H1 (cell line): ENCODE measurements at regions not wholly inside any gene's neighbourhood (a gene's known extent, or its start where the extent isn't known, plus 50 kb on each side); places are given as distances from the start of the nearest gene placed in this dataset.

Experiments
- CHD7 ChIP-seq: fragments of 300-600 bp; sonication (generic); IDR thresholded peaks from 2 replicates; pipeline ENCODE4 v1.7.1; 2012; ENCODE audit warnings: low read length, moderate library complexity, mild to moderate bottlenecking, inconsistent platforms; ENCODE audit not compliant: insufficient replicate concordance
- EP300 ChIP-seq, 2 experiments: IDR thresholded peaks; 1 replicate in 1 of 2; 2 replicates in 1 of 2; pipeline ENCODE4 v1.6.1; 2011 to 2012; ENCODE audit warnings: low read depth in 2 of 2, low read length in 2 of 2, mild to moderate bottlenecking in 2 of 2, borderline replicate concordance in 1 of 2, inconsistent platforms in 1 of 2, moderate library complexity in 1 of 2
- HDAC2 ChIP-seq, 2 experiments: fragments of 300-600 bp in 1 of 2; sonication (generic) in 1 of 2; IDR thresholded peaks; 2 replicates each; pipeline ENCODE4 v1.6.1; 2011 to 2012; ENCODE audit warnings: low read depth in 2 of 2, low read length in 2 of 2, mild to moderate bottlenecking in 2 of 2, moderate library complexity in 2 of 2, borderline replicate concordance in 1 of 2, inconsistent platforms in 1 of 2
- JUND ChIP-seq: IDR thresholded peaks from 2 replicates; pipeline ENCODE4 v1.6.1; 2011; ENCODE audit warnings: mild to moderate bottlenecking, improper control_type of control experiment, low read length

GRCh38 chr2:180891360-180891759 is 89.0 kb upstream of the UBE2E3 start (continued):
- TF ChIP-seq CHD7 (no peak), HDAC2 (IDR thresholded peaks at IDR 0.05; ENCODE audit: borderline replicate concordance in 1 of 2, low read depth in 2 of 2, low read length in 2 of 2) (no peak), JUND (no peak), EP300 (IDR thresholded peaks at IDR 0.05; ENCODE audit: borderline replicate concordance in 1 of 2, low read depth in 2 of 2, low read length in 2 of 2) (no peak)
